ENCODE measurements at regions not wholly inside any gene's neighbourhood (a gene's known extent, or its start where the extent isn't known, plus 50 kb on each side); places are given as distances from the start of the nearest gene placed in this dataset.

GRCh38 chr2:81225756-81226155 lies 921.2 kb upstream of the LRRTM1 start:
- no peak for DNase-seq (ENCODE audit: low spot score)

DNA sequence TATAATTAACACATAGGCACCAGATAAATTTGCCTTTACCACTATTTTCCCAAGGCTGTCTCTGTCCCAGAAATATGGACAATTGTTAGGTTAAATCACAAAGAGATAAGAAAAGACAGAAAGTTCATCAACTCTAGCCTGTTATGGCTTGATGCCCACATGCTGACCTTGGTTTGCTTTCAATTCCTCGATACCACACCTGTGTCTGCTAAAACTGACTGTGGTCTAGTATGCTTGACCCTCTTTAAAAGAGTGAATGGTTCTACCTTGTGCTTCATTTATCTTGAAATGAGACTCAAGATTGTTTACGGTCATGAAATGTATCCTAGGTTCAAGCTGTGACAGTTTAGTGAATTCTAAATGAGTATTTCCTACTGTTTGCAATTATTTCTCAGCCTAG lies 909.0 kb upstream of the LRRTM1 start:
- DNase-seq (ENCODE audit: low spot score) = no peak

DNA sequence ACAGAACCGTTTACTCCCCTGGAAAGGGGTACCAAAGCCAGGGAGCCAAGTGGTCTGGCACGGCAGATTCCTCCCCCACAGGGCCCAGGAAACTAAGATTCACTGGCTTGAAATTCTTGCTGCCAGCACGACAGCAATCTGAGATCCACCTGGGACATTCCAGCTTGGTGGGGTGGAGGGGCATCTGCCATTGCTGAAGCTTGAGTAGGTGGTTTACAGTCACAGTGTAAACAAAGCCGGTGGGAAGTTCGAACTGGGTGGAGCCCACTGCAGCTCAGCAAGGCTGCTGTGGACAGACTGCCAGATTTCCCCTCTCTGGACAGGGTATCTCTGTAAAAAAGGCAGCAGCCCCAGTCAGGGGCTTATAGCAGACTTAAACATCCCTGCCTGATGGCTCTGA lies 901.7 kb upstream of the LRRTM1 start:
- no peak for DNase-seq (ENCODE audit: low spot score)

DNA sequence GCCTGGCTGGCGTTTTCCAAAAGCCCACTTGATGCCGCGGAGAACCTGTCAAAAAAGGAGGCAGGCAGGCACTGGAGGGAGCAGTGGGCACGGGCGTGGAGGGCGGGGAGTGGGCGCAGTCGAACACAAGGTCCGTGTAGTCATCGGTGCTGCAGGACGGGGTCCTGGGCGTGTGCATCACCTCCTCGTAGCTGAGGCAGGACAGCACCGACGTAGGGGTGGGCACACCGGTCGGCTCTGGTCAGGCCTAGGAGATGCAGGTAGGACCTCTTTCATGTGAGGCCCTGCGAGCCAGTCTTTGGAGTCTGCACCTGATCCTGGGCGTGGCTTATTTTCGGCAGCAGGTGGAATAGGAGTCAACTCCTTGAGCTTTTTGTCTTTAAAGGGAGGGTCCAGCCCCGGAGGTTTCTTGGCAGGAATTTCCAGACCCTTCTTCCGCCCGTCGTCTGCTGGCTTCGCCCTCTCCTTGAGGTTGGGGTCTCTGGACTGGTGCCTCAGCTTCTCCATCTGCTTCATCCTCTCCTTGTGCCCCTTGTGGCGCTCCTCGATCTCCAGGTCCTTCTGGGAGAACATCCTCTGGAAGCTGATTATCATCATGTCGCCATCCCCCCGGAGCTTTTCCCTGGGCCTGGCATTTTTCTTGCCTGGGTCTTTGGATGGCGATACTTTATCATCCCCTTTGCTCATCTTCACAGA lies 892.5 kb upstream of the LRRTM1 start:
- DNase-seq (ENCODE audit: low spot score) = no peak

GRCh38 chr2:81196383-81196851 lies 891.9 kb upstream of the LRRTM1 start:
- DNase-seq (ENCODE audit: low spot score) = no peak

- no peak for DNase-seq (ENCODE audit: low spot score)
Measured at GRCh38 chr2:81195774-81196382, 891.3 kb upstream of the LRRTM1 start.

DNA sequence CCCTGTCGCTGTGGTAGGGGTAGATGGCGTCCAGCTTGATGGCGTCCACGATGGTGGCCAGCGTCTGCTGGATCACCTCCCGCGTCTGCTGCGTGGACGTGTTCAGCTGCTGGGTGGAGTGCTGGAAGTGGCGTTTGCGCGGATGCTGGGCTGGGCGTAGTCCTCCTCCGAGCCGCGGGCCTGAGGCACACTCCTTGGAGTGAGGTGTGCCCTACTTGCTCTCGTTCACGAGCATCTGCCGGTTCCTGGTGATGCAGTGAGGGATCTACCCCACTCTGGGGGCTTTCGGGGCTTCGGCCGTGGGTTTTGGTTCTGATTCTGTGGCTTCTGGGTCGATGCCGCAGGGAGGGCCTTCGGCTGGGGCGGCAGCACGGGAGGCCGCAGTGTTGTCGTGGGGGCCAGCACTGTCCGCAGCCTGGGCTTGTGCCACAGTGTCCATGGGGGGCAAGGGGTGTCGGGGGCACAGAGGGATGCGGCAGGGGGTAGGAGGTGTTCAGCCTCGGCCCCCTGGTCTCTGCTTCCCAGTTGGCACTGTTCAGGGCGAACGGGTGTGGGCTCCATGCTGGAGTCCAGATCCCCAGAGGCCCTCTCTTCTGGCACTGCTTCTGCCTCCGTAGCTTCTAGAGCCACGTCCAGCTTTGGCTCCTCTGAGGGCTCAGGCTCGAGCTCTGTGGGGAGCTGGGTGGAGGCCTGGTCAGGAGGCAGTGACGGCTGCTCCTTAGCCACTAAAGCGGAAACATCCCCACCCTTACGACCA lies 890.6 kb upstream of the LRRTM1 start:
- no peak for DNase-seq (ENCODE audit: low spot score)

DNA sequence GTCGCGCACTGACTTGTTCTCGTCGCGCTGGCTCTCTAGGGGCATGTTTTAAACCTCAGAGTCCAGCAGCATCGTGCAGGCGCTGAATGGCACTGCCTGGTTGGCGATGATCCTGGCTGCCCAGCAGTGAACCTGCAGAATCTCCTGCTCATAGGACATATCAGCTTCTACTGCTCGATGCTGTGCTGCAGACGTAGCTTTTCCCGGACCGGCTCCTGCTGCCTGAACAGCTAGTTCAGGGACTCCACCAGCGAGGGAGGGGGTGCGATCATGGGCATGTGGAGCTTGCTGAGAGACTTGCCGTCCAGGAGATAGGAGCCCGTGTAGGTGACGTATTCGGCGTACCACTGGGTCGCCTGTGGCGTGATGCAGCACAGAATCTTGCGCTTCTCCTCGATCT lies 890.0 kb upstream of the LRRTM1 start:
- no peak for DNase-seq (ENCODE audit: low spot score)

- DNase-seq (ENCODE audit: low spot score) = no peak
Measured at GRCh38 chr2:81194176-81194575, 889.6 kb upstream of the LRRTM1 start.

- no peak for DNase-seq (ENCODE audit: low spot score)
Measured at GRCh38 chr2:81181845-81182244, 877.3 kb upstream of the LRRTM1 start.

- DNase-seq (ENCODE audit: low spot score) = no peak
Measured at GRCh38 chr2:81171447-81171846, 866.9 kb upstream of the LRRTM1 start.

DNA sequence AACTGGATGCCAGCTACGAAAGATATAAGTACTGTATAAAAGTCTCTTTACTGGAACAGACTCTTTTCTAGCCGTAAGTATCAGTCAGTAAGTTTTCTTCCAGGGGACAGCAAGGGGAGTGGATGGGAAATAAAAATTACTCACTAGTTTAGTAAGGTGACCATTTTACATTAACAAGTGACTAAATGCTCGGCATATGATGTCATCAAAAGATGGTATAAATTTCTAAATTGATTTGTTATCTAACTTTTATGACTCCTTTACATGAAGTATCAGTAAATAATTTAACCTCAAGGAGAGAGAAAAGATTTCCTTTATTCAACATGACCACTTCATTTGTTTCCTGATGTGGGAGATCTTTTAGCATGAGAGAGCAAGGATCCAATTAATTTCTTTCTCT lies 859.0 kb upstream of the LRRTM1 start:
- DNase-seq (ENCODE audit: low spot score) = no peak

GRCh38 chr2:81158505-81158904 lies 854.0 kb upstream of the LRRTM1 start:
- DNase-seq (ENCODE audit: low spot score) = no peak

- no peak for DNase-seq (ENCODE audit: low spot score)
Measured at GRCh38 chr2:81148323-81148722, 843.8 kb upstream of the LRRTM1 start.

DNA sequence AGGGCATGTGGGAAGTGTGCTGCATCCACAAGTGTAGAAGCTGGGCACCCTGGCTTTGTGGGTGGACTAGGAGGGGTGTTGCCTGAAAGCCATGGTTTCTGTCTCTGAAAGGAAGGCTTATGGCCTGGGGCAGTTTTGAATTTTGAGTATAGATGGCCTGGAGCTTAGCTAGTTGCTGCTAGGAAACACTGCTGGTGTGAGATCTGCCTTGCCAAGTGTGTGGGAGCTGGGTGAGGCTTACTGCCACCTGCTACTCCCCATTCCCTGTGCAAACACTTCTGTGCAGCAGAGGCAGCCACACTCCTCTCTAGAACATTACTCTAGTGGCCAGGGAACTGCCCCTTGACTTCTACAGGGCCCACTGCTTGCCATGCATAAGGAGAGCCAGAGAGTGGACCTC lies 831.7 kb upstream of the LRRTM1 start:
- no peak for DNase-seq (ENCODE audit: low spot score)

- DNase-seq (ENCODE audit: low spot score) = no peak
Measured at GRCh38 chr2:81097361-81097760, 792.8 kb upstream of the LRRTM1 start.

- no peak for DNase-seq (ENCODE audit: low spot score)
Measured at GRCh38 chr2:81093031-81093430, 788.5 kb upstream of the LRRTM1 start.

GRCh38 chr2:81087646-81088045 lies 783.1 kb upstream of the LRRTM1 start:
- DNase-seq (ENCODE audit: low spot score) = no peak

DNA sequence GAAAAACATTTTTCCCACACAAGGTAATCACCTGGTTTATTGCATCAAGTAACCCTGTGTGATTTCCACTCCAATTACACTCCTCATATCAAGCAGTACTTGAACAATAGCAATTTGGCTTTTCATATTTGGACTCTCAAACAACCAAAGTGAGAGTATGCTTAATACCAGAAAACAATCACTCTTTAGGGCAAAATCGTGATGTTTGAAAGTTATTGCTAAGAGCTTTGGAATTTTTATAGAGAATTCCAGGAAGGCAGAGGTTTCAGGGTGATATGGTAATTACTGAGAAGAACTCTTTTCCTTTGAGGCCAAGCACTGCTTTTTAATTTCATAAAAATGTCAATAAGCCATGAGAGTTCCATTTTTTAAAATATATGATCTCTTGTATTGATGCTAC lies 779.5 kb upstream of the LRRTM1 start:
- no peak for DNase-seq (ENCODE audit: low spot score)

DNA sequence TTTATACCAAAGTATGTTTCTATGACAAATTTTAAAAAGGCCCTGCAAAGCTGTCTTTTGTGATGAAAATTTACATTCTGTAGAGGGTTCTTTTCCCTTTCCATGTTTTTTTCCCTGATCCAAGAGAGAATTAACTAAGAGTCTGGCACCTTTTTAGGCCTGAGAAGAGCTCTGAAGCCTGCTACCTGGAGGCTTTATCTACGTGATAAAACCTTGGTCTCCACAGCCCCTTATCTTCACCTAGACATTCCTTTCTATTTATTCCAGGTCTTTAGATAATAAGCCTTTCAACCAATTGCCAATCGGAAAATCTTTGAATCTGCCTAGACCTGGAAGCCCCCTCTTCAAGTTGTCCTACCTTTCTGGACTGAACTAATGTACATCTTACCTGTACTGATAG lies 774.1 kb upstream of the LRRTM1 start:
- no peak for DNase-seq (ENCODE audit: low spot score)

- DNase-seq (ENCODE audit: low spot score) = no peak
Measured at GRCh38 chr2:81078102-81078501, 773.5 kb upstream of the LRRTM1 start.

- DNase-seq (ENCODE audit: low spot score) = no peak
Measured at GRCh38 chr2:81077396-81077795, 772.8 kb upstream of the LRRTM1 start.

DNA sequence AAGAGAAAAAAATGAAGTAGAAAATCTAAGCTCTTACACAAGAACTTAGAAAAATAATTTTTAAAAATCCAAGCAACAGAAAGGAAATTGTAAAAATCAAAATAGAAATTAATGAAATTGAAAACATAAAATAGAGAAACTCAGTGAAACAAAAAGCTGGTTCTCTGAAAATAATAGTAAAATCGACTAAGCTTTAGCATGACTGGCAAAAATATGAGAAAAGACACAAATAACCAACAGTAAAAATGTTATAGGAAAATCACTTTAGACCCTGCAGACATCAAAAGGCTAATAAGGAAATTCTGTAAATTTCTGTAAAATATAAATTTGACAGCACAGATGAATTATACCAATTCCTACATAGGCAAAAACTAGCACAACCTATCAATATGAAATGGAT lies 768.9 kb upstream of the LRRTM1 start:
- DNase-seq (ENCODE audit: low spot score) = no peak

Measured in H4 (cell line).